Astrocyte of the cerebellum (primary cell): ENCODE measurements at regions not wholly inside any gene's neighbourhood (a gene's known extent, or its start where the extent isn't known, plus 50 kb on each side); places are given as distances from the start of the nearest gene placed in this dataset.

Experiments used
- DNase-seq: peaks from one replicate; pipeline ENCODE4 v3.0.0-alpha.2; 2011; ENCODE audit warnings: low read depth
- H3K4me3 ChIP-seq: 2 replicates; pipeline ENCODE4 v1.5.1; 2011; ENCODE audit warnings: mild to moderate bottlenecking, low read depth, low read length, moderate library complexity
- in situ Hi-C: cut with HindIII; loops from 2 replicates; pipeline ENCODE4 v1.10.0; 2017; ENCODE audit warnings: low sequenced_read_pairs
- TF ChIP-seq, protein P1 (sequence below): IDR thresholded peaks from 2 replicates; pipeline ENCODE4 v1.5.1; 2012; ENCODE audit warnings: low read length, low read depth, moderate library complexity, mild to moderate bottlenecking; ENCODE audit errors: missing control alignments

DNA sequence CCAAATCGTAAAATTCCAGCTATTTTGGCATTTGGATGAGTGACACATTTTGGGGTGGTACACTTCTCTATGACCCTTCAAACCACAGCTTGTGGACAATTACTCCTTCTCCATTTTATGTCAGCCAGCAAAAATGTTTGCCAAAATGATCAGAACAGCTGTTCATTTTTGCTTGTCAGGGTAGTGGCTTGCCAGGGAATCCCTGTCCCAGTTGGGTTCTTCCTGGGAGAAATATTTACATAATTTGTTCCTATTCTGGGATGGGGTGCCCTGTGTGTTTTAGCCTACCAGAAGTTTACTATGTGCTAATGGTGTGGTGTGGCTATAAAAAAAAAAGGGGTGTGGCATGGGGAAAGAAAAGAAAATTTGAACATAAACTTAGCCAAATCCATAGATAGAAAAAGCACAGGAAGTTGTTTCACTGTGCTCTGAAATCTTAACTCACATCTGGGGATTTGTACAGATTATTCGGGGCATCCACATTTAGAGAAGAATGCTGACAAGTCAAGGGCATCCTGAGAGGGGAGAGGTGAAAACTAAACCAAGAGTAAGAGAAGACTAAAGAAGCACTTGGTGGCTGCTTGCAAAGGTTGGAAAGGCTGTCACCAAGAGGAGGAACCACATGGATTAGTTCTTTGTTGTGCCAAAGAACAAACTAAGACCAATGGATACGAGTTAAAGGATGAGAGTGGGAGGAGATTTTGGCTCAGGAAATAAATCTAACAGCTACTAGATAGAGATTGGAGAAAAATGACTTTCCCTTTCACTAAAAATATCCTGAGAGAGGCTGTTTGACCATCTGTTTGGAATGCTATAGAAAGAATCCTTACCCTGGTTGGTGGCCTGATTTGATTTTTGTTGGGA lies 55.2 kb upstream of the RBM24 start:
- H3K4me3 ChIP-seq, result no peak overlapping the region
- in situ Hi-C loops, result loop anchor here (5.0 kb wide), 1 partner anchor 74 kb away; no protein-coding TSS in a partner anchor
- TF ChIP-seq, protein P1, sequence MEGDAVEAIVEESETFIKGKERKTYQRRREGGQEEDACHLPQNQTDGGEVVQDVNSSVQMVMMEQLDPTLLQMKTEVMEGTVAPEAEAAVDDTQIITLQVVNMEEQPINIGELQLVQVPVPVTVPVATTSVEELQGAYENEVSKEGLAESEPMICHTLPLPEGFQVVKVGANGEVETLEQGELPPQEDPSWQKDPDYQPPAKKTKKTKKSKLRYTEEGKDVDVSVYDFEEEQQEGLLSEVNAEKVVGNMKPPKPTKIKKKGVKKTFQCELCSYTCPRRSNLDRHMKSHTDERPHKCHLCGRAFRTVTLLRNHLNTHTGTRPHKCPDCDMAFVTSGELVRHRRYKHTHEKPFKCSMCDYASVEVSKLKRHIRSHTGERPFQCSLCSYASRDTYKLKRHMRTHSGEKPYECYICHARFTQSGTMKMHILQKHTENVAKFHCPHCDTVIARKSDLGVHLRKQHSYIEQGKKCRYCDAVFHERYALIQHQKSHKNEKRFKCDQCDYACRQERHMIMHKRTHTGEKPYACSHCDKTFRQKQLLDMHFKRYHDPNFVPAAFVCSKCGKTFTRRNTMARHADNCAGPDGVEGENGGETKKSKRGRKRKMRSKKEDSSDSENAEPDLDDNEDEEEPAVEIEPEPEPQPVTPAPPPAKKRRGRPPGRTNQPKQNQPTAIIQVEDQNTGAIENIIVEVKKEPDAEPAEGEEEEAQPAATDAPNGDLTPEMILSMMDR, result no peak
- DNase-seq, result no peak

DNA sequence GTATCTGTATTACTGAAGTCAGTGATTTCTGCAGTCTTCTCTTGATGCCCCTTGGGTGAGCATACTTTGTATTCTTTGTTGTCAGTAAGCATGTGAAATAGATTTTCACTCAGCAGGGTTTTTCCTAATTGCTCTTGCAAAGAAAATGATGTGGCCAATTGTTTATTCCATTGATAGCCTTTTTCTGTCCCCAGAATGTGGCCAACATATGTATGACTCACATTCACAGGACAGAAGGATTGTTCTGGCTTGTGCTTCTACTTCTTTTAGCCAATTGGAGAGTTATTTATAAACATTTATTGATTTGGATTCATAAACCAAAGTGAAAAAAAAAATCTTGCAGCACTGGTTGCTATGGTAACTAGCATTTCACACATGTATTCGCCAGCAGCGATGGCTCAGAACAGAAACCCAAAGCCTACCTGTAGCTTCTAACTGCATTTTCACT lies 54.4 kb upstream of the RBM24 start:
- no peak overlapping the region for H3K4me3 ChIP-seq
- no peak for DNase-seq
- in situ Hi-C loops, result loop anchor here (5.0 kb wide), 1 partner anchor 75 kb away; no protein-coding TSS in a partner anchor
- TF ChIP-seq, protein P1, result no peak

DNA sequence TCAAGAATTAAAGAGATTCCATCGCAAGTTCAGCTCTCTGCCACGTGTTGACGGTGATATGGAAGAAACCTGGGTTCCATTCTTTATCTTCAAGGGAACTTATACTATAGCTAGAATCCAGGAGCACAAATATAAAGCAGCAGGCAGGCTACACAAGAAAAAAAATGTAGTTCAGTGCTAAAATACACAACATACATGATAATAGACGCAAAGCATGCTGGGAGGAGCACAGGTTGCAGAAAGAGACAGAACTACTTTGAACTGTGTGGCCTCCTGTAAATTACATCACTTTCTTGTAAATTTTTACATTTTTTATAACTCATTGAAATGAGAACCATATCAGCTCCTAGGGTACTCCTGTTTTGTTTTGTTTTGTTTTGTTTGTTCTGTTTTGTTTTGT lies 53.8 kb upstream of the RBM24 start:
- in situ Hi-C loops, result loop anchor here (5.0 kb wide), 1 partner anchor 75 kb away; no protein-coding TSS in a partner anchor
- H3K4me3 ChIP-seq, result no peak overlapping the region
- TF ChIP-seq, protein P1, result no peak
- no peak for DNase-seq
